Osteoblast (primary cell): ENCODE measurements at regions not wholly inside any gene's neighbourhood (a gene's known extent, or its start where the extent isn't known, plus 50 kb on each side); places are given as distances from the start of the nearest gene placed in this dataset.

ENCODE experiments used
- DNase-seq: peaks from one replicate; pipeline ENCODE4 v3.0.0; 2011; ENCODE audit warnings: low spot score, mixed read lengths; ENCODE audit not compliant: insufficient read length; ENCODE audit errors: missing footprints
- H2AFZ ChIP-seq: 2 replicates; pipeline ENCODE4 v1.6.0; 2011; ENCODE audit warnings: mild to moderate bottlenecking, low read length
- H3K27ac ChIP-seq: 2 replicates; pipeline ENCODE4 v1.5.1; 2011; ENCODE audit warnings: mild to moderate bottlenecking, low read depth, low read length, moderate library complexity
- H3K27me3 ChIP-seq: 2 replicates; pipeline ENCODE4 v1.6.0; 2012; ENCODE audit warnings: mild to moderate bottlenecking, control low read depth, inconsistent platforms, low read length, moderate library complexity; ENCODE audit not compliant: insufficient read depth
- H3K36me3 ChIP-seq: 2 replicates; pipeline ENCODE4 v1.5.1; 2011; ENCODE audit warnings: mild to moderate bottlenecking, low read length, control low read depth, moderate library complexity; ENCODE audit not compliant: insufficient read depth
- H3K4me1 ChIP-seq: 2 replicates; pipeline ENCODE4 v1.5.1; 2011; ENCODE audit warnings: mild to moderate bottlenecking, low read length, control low read depth, moderate library complexity; ENCODE audit not compliant: insufficient read depth
- H3K4me2 ChIP-seq: 2 replicates; pipeline ENCODE4 v1.6.0; 2011; ENCODE audit warnings: mild to moderate bottlenecking, low read length; ENCODE audit not compliant: insufficient read depth
- H3K4me3 ChIP-seq: fragments of 200-600 bp; sonication (generic); 3 replicates; pipeline ENCODE4 v1.5.1; 2012; ENCODE audit warnings: mild to moderate bottlenecking, low read length, inconsistent platforms; ENCODE audit not compliant: insufficient read depth
- H3K79me2 ChIP-seq: 2 replicates; pipeline ENCODE4 v1.6.0; 2012; ENCODE audit warnings: mild to moderate bottlenecking, low read length, control low read depth, inconsistent platforms; ENCODE audit not compliant: insufficient read depth
- H3K9me3 ChIP-seq: 2 replicates; pipeline ENCODE4 v1.5.1; 2011; ENCODE audit warnings: low read depth, low read length, control low read depth
- H4K20me1 ChIP-seq: 2 replicates; pipeline ENCODE4 v1.6.0; 2012; ENCODE audit warnings: mild to moderate bottlenecking, low read length, control low read depth; ENCODE audit not compliant: insufficient read depth
- CTCF ChIP-seq: IDR thresholded peaks from 2 replicates; pipeline ENCODE4 v1.5.1; 2011; ENCODE audit warnings: mild to moderate bottlenecking, low read depth, low read length, moderate library complexity; ENCODE audit errors: extremely low read depth

GRCh38 chr12:42660117-42660516, 70.6 kb upstream of the PRICKLE1 start:
- no peak overlapping the region for H3K4me2 ChIP-seq
- no peaks in the 10 kb centered on the region for H3K4me1 ChIP-seq
- H3K27me3 ChIP-seq: no peaks in the 10 kb centered on the region
- no peaks in the 10 kb centered on the region for H3K9me3 ChIP-seq
- no peak overlapping the region for H3K27ac ChIP-seq
- no peaks in the 10 kb centered on the region for H3K79me2 ChIP-seq
- no peak for TF ChIP-seq CTCF
- H3K36me3 ChIP-seq: no peaks in the 10 kb centered on the region
- H3K4me3 ChIP-seq: no peak overlapping the region
- H2AFZ ChIP-seq: no peak overlapping the region
- DNase-seq: no peak
- H4K20me1 ChIP-seq: no peaks in the 10 kb centered on the region

GRCh38 chr12:42652048-42652447, 62.5 kb upstream of the PRICKLE1 start:
- no peaks in the 10 kb centered on the region for H3K9me3 ChIP-seq
- H3K27ac ChIP-seq: no peak overlapping the region
- no peak for TF ChIP-seq CTCF
- no peaks in the 10 kb centered on the region for H3K79me2 ChIP-seq
- H3K4me2 ChIP-seq: no peak overlapping the region
- no peak for DNase-seq
- no peaks in the 10 kb centered on the region for H4K20me1 ChIP-seq
- H3K4me3 ChIP-seq: no peak overlapping the region
- H3K36me3 ChIP-seq: no peaks in the 10 kb centered on the region
- H3K4me1 ChIP-seq: no peaks in the 10 kb centered on the region
- H3K27me3 ChIP-seq: peaks cover 14% of the 10 kb centered on the region
- H2AFZ ChIP-seq: no peak overlapping the region

DNA sequence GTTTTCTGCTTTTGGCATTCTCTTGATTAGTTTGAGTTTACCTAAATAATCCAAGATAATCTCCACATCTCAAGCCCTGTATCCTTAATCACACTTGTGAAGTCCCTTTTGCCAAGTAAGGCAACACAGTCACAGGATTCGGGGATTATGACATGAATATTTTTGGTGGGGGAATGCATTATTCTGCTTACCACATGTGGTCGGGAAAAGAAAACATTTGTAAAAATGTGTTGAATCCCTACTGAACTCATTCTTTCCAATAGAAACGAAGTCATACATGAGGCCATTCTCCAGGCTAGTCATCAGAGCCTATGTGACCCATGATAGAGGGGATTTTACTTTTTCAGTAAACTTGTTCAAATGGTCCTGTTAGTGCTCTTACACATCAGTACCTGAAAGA, 58.5 kb upstream of the PRICKLE1 start:
- H3K27ac ChIP-seq: no peak overlapping the region
- no peaks in the 10 kb centered on the region for H3K9me3 ChIP-seq
- no peaks in the 10 kb centered on the region for H3K79me2 ChIP-seq
- H3K4me3 ChIP-seq: no peak overlapping the region
- H3K27me3 ChIP-seq: peaks cover 17% of the 10 kb centered on the region
- no peak overlapping the region for H2AFZ ChIP-seq
- H4K20me1 ChIP-seq: no peaks in the 10 kb centered on the region
- no peak overlapping the region for H3K4me2 ChIP-seq
- no peaks in the 10 kb centered on the region for H3K36me3 ChIP-seq
- H3K4me1 ChIP-seq: no peaks in the 10 kb centered on the region
- TF ChIP-seq CTCF: no peak
- DNase-seq: no peak

GRCh38 chr12:42643881-42644579, 54.5 kb upstream of the PRICKLE1 start:
- Histone ChIP-seq H3K36me3 (no peaks in the 10 kb centered on the region), H3K4me1 (no peaks in the 10 kb centered on the region), H4K20me1 (no peaks in the 10 kb centered on the region), H3K4me3 (no peak overlapping the region), H2AFZ (no peak overlapping the region), H3K27me3 (peaks cover 13% of the 10 kb centered on the region), H3K9me3 (no peaks in the 10 kb centered on the region), H3K4me2 (no peak overlapping the region), H3K79me2 (no peaks in the 10 kb centered on the region), H3K27ac (no peak overlapping the region)
- no peak for TF ChIP-seq CTCF
- no peak for DNase-seq
